GM18951 (cell line): ENCODE measurements at regions not wholly inside any gene's neighbourhood (a gene's known extent, or its start where the extent isn't known, plus 50 kb on each side); places are given as distances from the start of the nearest gene placed in this dataset.
"Not testable (repeated sequence)": the region's sequence is repeated elsewhere in the genome, so short reads cannot be mapped to it uniquely, and the experiment has no call there.

ENCODE experiments used
- POLR2A ChIP-seq: IDR thresholded peaks from 4 replicates; pipeline ENCODE4 v1.6.1; 2011; ENCODE audit warnings: mild to moderate bottlenecking; ENCODE audit not compliant: insufficient read length, insufficient read depth; ENCODE audit errors: extremely low read depth
- in situ Hi-C: fragments of 300-500 bp; cut with MboI; formaldehyde crosslinking; loops from one replicate; pipeline ENCODE4 v1.12.0; 2022; ENCODE audit warnings: low sequenced_read_pairs, mixed read lengths, inconsistent platforms; ENCODE audit not compliant: unreplicated experiment

DNA sequence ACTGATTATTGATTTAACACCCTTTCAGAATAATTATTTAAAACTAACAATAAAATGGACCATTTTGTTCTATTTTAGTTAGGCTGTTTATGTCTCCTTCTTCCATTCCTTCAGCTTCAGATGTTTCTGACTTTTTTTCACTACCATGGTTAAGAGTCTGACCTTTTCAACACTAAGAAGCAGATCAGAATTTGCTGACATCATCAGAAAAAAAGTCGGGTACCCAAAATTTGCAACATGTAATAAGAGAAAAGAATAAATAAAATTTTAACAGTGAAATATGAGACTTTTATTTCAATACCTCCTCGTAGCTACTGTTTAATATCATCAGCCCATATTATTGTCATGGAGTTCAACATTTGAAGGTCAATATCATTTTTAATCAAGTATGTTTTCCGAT lies 1158.3 kb downstream of the RPIA start:
- in situ Hi-C loops: loop anchor here (5.0 to 25.0 kb wide), 2 partner anchors 522 to 1012 kb away; no protein-coding TSS in a partner anchor
- TF ChIP-seq POLR2A: no peak

DNA sequence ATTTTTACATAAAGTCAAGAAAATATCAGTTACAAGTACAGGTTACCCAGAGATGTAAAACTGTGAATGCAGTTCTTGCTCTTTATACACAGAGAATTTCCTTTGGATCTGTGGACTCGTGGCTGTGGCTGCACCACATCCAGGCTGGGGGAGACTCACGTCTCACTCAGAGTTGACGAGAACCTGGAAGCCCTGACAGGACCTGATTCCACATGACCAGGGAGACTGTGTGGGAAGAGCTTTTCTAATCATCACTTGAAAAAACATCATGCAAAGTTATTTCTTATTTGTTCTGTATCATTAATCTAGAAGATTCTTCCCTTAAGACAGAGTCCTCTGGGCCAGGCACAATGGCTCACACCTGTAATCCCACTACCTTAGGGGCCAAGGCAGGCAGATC lies 1159.0 kb downstream of the RPIA start:
- TF ChIP-seq POLR2A: no peak
- in situ Hi-C loops: loop anchor here (25.0 kb wide), 1 partner anchor 1013 kb away; no protein-coding TSS in a partner anchor

DNA sequence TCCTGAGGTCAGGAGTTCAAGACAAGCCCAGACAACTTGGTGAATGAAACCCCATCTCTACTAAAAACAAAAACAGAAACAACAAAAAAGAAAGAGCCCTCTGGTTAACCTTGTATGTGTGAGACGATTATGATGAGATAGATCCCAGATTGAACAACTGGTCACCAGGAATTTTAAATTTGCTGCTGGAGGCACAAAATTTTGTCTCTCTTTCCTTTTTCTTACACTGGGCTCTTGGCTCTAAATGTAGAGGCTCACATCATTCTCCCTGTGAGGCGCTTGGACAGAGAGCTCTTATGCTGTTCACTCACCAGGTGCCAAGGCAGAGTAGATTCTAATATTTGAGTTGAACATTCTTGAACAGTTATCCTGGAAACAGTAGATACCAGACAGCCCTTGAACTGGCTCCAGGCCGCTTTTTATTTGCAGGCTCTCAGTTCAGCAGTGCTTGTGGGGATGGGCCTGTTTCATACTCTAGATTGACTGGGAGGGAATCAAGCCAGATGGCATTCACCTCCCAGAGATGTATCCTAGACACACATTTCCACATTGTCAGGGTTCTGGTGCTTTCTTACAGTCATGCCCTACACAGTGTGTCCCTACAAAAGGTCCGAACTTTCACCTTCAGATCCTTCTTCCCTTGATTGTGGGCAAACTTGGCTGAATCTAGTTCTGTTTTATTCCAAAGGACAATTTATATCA lies 1159.6 kb downstream of the RPIA start:
- in situ Hi-C loops: loop anchor here (25.0 kb wide), 1 partner anchor 1014 kb away; no protein-coding TSS in a partner anchor
- TF ChIP-seq POLR2A: no peak

DNA sequence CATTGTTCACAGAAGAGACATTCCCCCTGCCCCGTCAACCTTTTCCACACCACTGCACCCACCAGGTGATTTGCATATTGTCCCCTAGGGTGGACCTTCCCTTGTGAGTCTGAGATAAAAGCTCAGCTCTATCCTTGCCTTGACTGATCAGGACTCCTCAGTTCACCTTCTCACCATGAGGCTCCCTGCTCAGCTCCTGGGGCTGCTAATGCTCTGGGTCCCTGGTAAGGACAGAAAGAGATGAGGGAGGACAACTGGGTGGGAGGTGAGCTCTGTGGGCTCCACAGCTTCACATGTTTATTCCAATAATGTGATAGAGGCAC lies 1160.1 kb downstream of the RPIA start:
- TF ChIP-seq POLR2A: no peak
- in situ Hi-C loops: loop anchor here (25.0 kb wide), 1 partner anchor 1014 kb away; no protein-coding TSS in a partner anchor

DNA sequence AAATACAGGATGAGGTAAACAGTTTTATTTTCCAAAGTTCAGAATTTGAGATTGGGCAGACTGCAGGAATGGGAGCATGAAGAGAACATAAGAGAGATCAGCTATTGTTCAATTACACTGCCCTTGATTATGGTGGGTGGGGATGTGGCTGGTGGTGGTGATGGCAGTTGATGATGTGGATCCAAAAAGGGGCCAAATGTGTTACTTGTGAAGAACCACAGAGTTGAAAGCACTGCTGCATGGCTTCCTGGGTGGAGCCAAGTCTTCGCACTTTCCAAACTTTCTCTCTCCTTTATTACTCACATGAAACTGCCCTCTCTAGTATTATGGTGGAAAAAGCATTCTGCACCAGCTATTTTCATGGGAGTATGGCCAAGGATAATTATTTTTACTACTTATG lies 1162.0 kb downstream of the RPIA start:
- in situ Hi-C loops: loop anchor here (25.0 kb wide), 1 partner anchor 1016 kb away; no protein-coding TSS in a partner anchor

DNA sequence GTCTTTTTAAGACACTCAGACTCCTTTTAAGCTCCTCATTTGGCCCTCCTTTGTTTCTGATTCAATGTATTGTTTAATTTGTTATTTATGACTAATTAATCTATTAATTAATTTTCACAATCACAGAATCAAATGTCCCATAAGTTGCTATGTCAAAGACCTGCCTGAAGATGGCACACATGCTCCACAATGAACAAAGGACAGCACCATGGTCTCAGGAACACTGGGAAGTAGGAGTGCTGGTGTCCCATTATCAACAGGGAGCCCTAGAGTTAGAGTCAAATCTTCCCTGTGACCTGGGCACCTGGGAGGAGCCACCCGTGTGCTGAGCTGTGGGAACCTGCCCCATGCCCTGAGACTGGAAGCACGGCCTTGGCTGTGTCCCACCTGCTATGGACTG lies 1164.3 kb downstream of the RPIA start:
- in situ Hi-C loops: loop anchor here (25.0 kb wide), 1 partner anchor 1018 kb away; no protein-coding TSS in a partner anchor

DNA sequence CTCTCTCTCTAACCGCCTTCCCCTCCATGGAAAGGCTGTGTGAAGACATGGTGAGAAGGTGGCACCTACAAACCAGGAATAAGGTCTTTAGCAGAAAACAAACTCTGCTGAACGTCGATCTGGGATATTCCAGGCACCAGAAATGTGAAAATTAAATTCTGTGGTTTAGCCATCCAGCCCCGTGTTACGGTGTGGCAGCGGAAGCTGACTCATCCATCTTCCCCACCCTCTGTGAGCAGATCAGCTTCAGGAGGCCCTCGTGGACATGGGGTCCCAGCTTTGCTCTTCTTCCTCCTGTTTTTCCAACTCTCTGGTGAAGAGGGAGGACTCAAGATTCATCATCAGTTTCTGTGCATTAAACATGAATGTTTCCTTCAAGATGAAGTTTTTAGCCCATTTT lies 1164.8 kb downstream of the RPIA start:
- in situ Hi-C loops: loop anchor here (25.0 kb wide), 1 partner anchor 1019 kb away; no protein-coding TSS in a partner anchor

DNA sequence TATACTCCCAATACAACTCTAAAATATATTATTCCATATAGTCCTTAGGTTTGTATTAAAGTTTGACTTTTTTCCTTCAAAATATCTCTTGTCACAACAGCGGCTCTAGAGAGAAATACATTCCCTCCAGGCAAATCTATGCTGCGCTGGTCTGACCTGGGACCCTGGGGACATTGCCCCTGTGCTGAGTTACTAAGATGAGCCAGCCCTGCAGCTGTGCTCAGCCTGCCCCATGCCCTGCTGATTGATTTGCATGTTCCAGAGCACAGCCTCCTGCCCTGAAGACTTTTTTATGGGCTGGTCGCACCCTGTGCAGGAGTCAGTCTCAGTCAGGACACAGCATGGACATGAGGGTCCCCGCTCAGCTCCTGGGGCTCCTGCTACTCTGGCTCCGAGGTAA lies 1170.7 kb downstream of the RPIA start:
- in situ Hi-C loops: loop anchor here (25.0 kb wide), 1 partner anchor 1025 kb away; no protein-coding TSS in a partner anchor

DNA sequence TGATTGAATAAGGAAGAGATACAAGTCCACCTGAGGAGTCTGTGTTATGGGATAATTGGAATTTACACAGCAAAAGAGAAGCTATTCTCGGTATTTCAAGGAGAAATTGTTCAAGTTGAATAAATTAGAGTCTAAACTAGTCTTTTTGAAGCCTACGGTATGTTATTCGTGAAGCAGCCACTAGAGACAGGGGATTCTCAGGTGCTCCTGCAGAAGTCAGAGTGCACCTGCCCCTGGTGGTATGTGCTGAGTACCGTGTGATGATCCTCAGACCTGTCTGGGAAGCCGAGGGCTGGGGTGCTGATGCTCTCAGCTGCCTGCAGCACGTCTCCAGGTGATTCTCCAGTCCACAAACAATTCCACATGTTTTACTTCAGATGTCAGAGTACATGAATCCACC lies 1171.7 kb downstream of the RPIA start:
- in situ Hi-C loops: loop anchor here (25.0 kb wide), 1 partner anchor 1026 kb away; no protein-coding TSS in a partner anchor

DNA sequence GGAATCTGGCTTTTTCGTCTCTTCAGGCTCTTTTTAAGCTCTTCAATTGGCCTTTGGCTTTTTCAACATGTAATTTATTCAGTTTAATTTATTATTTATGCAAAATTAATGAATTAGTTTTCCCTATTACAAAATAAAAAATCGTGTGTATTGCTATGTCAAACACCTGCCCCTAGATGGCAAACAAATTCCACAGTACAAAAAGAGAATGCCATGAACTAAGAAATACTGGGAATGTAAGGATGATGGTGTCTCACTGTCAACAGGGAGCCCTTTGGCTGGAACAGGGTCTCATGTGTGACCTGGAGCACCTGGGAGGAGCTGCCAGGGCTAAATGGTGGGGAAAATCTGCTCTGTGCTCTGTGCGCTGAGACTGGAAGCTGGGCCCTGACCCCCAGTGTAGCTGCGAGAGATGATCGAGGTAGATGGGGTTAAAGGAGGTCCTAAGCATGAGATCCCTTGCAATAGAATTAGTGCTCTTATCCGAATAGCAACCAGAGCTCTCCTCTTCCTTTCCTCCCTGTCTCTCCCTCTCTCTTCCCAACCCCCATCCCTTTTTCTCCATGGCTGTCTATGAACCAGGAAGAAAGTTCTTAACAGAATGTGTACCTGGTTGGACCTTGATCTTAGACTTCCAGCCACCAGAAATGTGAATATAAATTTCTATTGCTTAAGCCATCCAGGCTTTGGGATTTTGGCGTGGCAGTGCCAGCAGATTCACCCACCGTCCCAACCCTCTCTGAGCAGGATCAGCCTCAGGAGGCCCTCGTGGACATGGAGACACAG lies 1183.5 kb downstream of the RPIA start:
- in situ Hi-C loops: loop anchor here (25.0 kb wide), 1 partner anchor 1038 kb away; no protein-coding TSS in a partner anchor

DNA sequence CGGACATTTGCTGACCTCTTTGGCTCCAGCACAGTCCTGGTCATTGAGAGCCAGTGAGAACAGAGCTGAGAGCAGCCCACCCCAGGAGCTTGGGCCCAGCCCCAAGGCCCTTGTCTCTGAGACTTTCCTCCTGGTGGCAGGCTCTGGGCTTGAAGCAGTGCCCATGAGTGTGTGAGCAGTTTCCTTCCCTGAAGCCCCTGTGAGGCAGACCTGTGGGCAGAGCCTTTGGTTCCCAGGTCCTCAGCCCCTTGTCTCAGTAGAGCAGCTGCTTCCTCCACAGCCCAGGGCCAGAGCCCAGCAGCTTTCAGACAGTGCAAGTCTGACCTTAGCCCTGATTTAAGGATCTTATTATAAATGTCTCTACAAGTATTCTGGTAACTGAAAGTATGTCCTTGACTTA lies 1185.0 kb downstream of the RPIA start:
- in situ Hi-C loops: not testable (repeated sequence)

DNA sequence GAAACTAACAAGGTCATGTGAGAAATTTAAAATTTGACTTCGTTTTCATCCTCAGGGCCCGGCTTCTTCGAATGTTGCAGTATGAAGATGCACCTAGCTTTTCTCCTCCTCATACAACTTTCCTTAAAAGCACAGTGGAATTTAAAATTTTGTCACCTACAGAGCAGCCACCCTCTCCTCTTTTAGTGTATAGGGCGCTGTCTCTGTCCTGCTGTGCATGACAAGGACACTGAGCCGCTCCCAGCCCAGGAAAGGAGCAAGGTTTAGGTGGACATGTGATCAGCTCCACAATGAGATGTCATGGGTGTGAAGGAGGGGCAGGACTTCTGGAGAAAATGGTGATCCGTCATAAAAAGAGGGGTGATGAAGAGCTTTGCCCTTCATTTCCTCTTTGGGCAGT lies 1185.4 kb downstream of the RPIA start:
- in situ Hi-C loops: not testable (repeated sequence)

DNA sequence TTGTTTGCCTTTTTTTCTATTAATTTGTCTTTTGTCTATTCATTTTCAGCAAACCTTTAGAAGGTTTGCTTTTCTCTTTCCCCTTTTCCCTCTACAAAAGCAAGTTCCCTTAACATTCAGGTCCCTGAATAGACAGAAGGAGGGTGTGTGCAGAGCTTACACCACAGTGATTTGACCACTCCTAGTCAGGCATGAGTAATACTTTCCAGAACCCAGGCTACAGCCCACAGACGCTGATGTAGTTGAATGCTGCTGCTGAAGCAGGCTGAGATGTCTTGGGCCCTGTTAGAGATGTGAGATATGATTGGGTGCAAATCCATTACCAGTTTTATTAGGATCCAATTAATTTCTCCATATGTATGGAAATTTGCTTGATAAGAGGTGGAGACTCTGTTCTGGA lies 1191.4 kb downstream of the RPIA start:
- in situ Hi-C loops: not testable (repeated sequence)

DNA sequence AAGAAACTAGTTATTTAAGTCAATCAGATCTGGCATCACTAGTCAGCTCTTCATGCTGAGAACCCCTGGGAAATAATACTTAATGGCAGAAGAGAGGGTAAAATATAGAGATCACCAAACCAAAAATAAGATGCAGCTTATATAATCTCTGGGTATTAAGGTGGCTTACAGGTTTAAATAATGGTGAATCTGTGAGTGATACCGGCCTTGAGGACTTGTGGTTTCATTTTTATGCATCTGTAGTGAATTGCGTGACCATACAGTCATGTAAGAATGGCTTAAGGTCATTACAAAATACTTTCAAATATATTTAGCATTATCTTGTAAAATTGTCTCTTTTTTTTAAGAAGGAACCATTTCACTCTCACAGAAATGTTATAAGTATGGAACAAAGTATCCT lies 1192.2 kb downstream of the RPIA start:
- in situ Hi-C loops: not testable (repeated sequence)

DNA sequence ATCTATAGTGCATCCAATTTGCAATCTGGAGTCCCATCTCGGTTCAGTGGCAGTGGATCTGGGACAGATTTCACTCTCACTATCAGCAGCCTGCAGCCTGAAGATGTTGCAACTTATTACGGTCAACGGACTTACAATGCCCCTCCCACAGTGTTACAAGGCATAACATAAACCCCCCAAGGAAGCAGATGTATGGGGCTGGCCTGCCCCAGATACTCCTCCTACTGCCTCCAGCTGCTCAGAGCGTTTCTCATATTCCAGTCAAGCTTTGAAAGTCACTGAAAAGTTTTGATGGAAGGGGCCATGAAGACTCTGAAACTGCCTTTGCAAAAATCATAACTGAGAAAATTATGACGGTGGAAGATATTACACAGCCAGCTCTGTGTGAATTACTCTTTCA lies 1193.6 kb downstream of the RPIA start:
- in situ Hi-C loops: not testable (repeated sequence)

DNA sequence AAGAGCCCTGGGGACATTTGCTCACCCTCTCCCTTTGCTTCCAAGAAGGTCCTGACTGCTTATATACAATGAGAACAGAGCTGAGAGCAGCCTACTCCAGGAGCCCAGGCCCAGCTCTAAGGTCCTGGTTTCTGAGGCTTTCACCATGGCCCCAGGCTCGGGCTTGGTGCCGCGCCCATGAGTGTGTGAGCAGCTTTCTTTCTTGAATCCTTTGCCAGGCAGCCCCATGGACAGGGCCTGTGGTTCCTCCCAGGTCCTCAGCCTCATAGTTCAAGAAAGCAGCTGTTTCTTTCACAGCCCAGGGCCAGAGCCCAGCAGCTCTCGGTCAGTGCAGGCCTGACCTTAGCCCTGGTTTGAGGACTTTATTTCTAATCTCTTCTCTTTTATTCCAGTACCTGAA lies 1197.2 kb downstream of the RPIA start:
- in situ Hi-C loops: not testable (repeated sequence)

DNA sequence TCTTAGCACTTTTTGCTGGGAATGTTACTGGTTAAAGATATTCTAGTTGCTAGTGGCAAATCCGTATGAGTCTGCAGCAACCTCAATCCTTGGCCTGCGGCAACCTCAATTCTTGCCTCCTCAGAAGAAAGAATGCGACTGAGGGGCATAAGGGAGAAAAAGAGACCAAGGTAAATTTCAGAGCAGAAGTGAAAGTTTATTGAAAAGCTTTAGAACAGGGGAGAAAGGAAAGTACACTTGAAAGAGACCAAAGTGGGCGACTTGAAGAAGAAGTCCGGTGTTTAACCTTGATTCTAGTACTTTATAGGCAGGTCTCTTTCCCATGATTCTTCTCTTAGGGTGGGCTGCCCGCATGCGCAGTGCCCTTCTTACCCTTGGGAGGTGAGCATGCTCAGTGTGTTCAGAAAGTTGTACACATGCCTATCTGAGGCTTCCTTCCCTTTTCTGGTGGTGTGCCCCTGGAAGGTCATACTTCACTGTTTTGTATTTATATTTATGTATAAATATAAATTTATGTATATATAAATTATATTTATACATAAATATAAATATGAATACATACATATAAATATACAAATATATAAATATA lies 1198.8 kb downstream of the RPIA start:
- in situ Hi-C loops: not testable (repeated sequence)

DNA sequence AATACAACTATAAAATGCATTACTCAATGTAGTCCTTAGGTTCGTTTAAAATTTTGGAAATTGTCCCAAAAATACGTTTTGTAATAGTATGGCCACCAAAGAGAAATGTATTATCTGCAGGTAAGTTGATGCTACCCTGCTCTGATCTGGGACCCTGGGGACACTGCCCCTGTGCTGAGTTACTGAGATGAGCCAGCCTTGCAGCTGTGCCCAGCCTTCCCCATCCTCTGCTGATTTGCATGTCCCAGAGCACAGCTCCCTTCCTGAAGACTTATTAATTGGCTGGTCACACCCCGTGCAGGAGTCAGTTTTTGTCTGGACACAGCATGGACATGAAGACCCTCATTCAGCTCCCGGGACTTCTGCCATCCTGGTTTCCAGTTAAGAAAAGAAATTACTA lies 1203.5 kb downstream of the RPIA start:
- in situ Hi-C loops: not testable (repeated sequence)

DNA sequence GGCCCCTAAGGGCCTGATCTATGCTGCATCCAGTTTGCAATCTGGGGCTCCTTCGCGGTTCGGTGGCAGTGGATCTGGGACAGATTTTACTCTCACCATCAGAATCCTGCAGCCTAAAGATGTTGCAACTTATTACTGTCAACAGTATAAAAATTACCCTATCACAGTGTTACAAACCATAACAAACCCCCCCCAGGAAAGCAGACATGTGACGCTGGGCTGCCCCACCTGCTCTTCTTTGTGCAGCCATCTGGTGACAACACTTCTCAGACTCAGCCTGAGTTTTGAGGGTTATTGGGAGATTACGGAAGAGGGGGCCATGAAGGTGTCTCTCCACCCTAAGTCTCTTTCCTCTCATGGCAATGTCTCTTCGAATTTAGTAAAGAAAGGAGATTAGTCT lies 1204.2 kb downstream of the RPIA start:
- in situ Hi-C loops: not testable (repeated sequence)

DNA sequence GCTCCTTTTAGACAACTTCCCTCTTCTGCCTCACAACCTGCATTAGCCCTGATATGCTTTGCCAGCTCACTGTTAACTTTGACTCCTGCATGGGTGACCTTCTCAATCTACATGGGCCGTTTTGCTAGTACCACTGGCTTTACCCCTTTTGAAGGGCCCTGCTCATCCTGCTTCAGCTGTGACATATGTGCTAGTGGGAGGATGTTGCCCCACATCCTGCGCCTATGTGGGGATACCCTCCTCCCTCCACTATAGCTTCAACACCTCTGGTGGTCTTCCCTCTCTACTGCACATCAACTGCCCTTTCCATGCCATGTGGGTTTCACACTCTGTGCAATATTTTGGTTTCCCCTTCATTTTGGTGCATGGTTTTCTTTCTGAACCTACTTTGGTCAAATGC lies 1235.5 kb downstream of the RPIA start:
- in situ Hi-C loops: not testable (repeated sequence)
